Panc1 (cell line): ENCODE measurements at regions not wholly inside any gene's neighbourhood (a gene's known extent, or its start where the extent isn't known, plus 50 kb on each side); places are given as distances from the start of the nearest gene placed in this dataset.

Source experiments
- ATAC-seq: fragments of 200-7000 bp; cut with Tn5 transposase; 2 replicates; pipeline ENCODE4 v1.9.1; 2020; ENCODE audit warnings: mild to moderate bottlenecking, moderate library complexity
- BruUV-seq: library from RNA; stranded (reverse); fragments of 400-500 nt; replicated peaks from 2 replicates; lab custom pipeline; 2021; lab: Mats Ljungman, UMichigan
- CTCF ChIA-PET: fragments of 300-600 bp; sonication (Branson Sonifier 250); formaldehyde crosslinking; loops from one replicate; lab custom pipeline; 2022; ENCODE audit warnings: antibody characterized with exemption; lab: Charles Lee
- POLR2A ChIA-PET: fragments of 300-600 bp; sonication (Branson Sonifier 250); formaldehyde crosslinking; loops from one replicate; lab custom pipeline; 2022; ENCODE audit warnings: antibody characterized with exemption; lab: Charles Lee
- DNase-seq: peaks from one replicate; pipeline ENCODE4 v3.0.0-alpha.2; 2010; ENCODE audit warnings: low read depth, low spot score
- H3K27ac ChIP-seq: 2 replicates; pipeline ENCODE4 v1.5.1; 2011; ENCODE audit warnings: mild to moderate bottlenecking, low read length, inconsistent platforms
- H3K27me3 ChIP-seq: fragments of 200-500 bp; sonication (Bioruptor generic); 2 replicates; pipeline ENCODE4 v1.6.0; 2014; ENCODE audit warnings: low read length, inconsistent platforms; ENCODE audit not compliant: control insufficient read depth, insufficient read depth
- H3K36me3 ChIP-seq: fragments of 200-500 bp; sonication (Bioruptor generic); 2 replicates; pipeline ENCODE4 v1.5.1; 2014; ENCODE audit warnings: inconsistent platforms, mild to moderate bottlenecking, low read length, moderate library complexity; ENCODE audit not compliant: control insufficient read depth, insufficient read depth
- H3K4me1 ChIP-seq: 2 replicates; pipeline ENCODE4 v1.5.1; 2011; ENCODE audit warnings: inconsistent platforms, mild to moderate bottlenecking, low read length, moderate library complexity; ENCODE audit not compliant: control insufficient read depth, insufficient read depth
- H3K4me3 ChIP-seq, 2 experiments: 2 replicates each; pipeline ENCODE4 v1.5.1; 2011 to 2012; ENCODE audit warnings: low read depth in 2 of 2, low read length in 2 of 2, mild to moderate bottlenecking in 2 of 2, inconsistent platforms in 1 of 2, moderate library complexity in 1 of 2
- H3K9me3 ChIP-seq: fragments of 200-500 bp; sonication (Bioruptor generic); 2 replicates; pipeline ENCODE4 v1.5.1; 2014; ENCODE audit warnings: low read depth, mild to moderate bottlenecking, inconsistent platforms, low read length, moderate library complexity; ENCODE audit not compliant: control insufficient read depth, insufficient read depth
- POLR2AphosphoS5 ChIP-seq: IDR thresholded peaks from 2 replicates; pipeline ENCODE4 v1.6.1; 2012; ENCODE audit warnings: mild to moderate bottlenecking, low read depth, low read length, moderate library complexity
- SIN3A ChIP-seq: IDR thresholded peaks from 2 replicates; pipeline ENCODE4 v1.6.1; 2012; ENCODE audit warnings: low read depth, mild to moderate bottlenecking, low read length, moderate library complexity, borderline replicate concordance; ENCODE audit not compliant: insufficient read depth
- TCF7L2 ChIP-seq: IDR thresholded peaks from 2 replicates; pipeline ENCODE4 v1.6.1; 2011; ENCODE audit warnings: mild to moderate bottlenecking, low read depth, low read length, inconsistent platforms
- in situ Hi-C: cut with HindIII; loops from 2 replicates; pipeline ENCODE4 v1.10.0; 2016; ENCODE audit warnings: low sequenced_read_pairs, low pct_unique_long_range_greater_than_20kb
- intact Hi-C: fragments of 100-400 bp; cut with micrococcal nuclease; formaldehyde crosslinking; loops from one replicate; pipeline ENCODE4 v1.10.0; 2022; ENCODE audit not compliant: unreplicated experiment
- TF ChIP-seq, protein P1 (sequence below): fragments of 450-650 bp; IDR thresholded peaks from 2 replicates; pipeline ENCODE4 v1.5.1; 2017; ENCODE audit warnings: mild to moderate bottlenecking
- TF ChIP-seq, protein P2 (sequence below), 2 experiments: IDR thresholded peaks; 2 replicates each; pipeline ENCODE4 v1.6.1; 2011 to 2012; ENCODE audit warnings: low read depth in 2 of 2, control low read depth in 1 of 2, low read length in 1 of 2, mild to moderate bottlenecking in 1 of 2, moderate library complexity in 1 of 2; ENCODE audit not compliant: insufficient read depth in 1 of 2

- H3K4me1 ChIP-seq = no peaks in the 10 kb centered on the region
- no peaks in the 10 kb centered on the region for H3K9me3 ChIP-seq
- POLR2A ChIA-PET = no interaction called here
- H3K27me3 ChIP-seq = no peaks in the 10 kb centered on the region
- CTCF ChIA-PET = no interaction called here
- no TSS peak for BruUV-seq
- no peak for ATAC-seq
- intact Hi-C loops (no loop called here), in situ Hi-C loops (no loop called here)
- H3K4me3 ChIP-seq = no peak overlapping the region
- no peaks in the 10 kb centered on the region for H3K36me3 ChIP-seq
- no peak overlapping the region for H3K27ac ChIP-seq
- no peak for DNase-seq
- no peak for TF ChIP-seq SIN3A
- TF ChIP-seq TCF7L2 = no peak
- TF ChIP-seq, protein P1, sequence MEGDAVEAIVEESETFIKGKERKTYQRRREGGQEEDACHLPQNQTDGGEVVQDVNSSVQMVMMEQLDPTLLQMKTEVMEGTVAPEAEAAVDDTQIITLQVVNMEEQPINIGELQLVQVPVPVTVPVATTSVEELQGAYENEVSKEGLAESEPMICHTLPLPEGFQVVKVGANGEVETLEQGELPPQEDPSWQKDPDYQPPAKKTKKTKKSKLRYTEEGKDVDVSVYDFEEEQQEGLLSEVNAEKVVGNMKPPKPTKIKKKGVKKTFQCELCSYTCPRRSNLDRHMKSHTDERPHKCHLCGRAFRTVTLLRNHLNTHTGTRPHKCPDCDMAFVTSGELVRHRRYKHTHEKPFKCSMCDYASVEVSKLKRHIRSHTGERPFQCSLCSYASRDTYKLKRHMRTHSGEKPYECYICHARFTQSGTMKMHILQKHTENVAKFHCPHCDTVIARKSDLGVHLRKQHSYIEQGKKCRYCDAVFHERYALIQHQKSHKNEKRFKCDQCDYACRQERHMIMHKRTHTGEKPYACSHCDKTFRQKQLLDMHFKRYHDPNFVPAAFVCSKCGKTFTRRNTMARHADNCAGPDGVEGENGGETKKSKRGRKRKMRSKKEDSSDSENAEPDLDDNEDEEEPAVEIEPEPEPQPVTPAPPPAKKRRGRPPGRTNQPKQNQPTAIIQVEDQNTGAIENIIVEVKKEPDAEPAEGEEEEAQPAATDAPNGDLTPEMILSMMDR = no peak
- TF ChIP-seq, protein P2, sequence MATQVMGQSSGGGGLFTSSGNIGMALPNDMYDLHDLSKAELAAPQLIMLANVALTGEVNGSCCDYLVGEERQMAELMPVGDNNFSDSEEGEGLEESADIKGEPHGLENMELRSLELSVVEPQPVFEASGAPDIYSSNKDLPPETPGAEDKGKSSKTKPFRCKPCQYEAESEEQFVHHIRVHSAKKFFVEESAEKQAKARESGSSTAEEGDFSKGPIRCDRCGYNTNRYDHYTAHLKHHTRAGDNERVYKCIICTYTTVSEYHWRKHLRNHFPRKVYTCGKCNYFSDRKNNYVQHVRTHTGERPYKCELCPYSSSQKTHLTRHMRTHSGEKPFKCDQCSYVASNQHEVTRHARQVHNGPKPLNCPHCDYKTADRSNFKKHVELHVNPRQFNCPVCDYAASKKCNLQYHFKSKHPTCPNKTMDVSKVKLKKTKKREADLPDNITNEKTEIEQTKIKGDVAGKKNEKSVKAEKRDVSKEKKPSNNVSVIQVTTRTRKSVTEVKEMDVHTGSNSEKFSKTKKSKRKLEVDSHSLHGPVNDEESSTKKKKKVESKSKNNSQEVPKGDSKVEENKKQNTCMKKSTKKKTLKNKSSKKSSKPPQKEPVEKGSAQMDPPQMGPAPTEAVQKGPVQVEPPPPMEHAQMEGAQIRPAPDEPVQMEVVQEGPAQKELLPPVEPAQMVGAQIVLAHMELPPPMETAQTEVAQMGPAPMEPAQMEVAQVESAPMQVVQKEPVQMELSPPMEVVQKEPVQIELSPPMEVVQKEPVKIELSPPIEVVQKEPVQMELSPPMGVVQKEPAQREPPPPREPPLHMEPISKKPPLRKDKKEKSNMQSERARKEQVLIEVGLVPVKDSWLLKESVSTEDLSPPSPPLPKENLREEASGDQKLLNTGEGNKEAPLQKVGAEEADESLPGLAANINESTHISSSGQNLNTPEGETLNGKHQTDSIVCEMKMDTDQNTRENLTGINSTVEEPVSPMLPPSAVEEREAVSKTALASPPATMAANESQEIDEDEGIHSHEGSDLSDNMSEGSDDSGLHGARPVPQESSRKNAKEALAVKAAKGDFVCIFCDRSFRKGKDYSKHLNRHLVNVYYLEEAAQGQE (IDR thresholded peaks at IDR 0.05; ENCODE audit: insufficient read depth in 1 of 2, low read depth in 2 of 2, low read length in 1 of 2) = no peak
- no peak for TF ChIP-seq POLR2AphosphoS5
These were observed 131.4 kb upstream of the USP24 start for GRCh38 chr1:55346586-55346985.

GRCh38 chr1:55339681-55340080 lies 124.5 kb upstream of the USP24 start:
- Histone ChIP-seq H3K36me3 (no peaks in the 10 kb centered on the region), H3K27ac (no peak overlapping the region), H3K4me3 (no peak overlapping the region), H3K27me3 (no peaks in the 10 kb centered on the region), H3K4me1 (no peaks in the 10 kb centered on the region), H3K9me3 (peaks cover 9% of the 10 kb centered on the region; the same call in 1 of the 2 replicates)
- ChIA-PET POLR2A (no interaction called here), CTCF (no interaction called here)
- TF ChIP-seq TCF7L2 (no peak), SIN3A (no peak), POLR2AphosphoS5 (no peak)
- TF ChIP-seq, protein P2 (IDR thresholded peaks at IDR 0.05; ENCODE audit: insufficient read depth in 1 of 2, low read depth in 2 of 2, low read length in 1 of 2) = no peak
- TF ChIP-seq, protein P1 = no peak
- intact Hi-C loops = no loop called here
- ATAC-seq = no peak
- no peak for DNase-seq
- in situ Hi-C loops = no loop called here
- BruUV-seq = no TSS peak
